Effector memory CD8-positive, alpha-beta T cell (primary cell): ENCODE measurements at regions not wholly inside any gene's neighbourhood (a gene's known extent, or its start where the extent isn't known, plus 50 kb on each side); places are given as distances from the start of the nearest gene placed in this dataset.

Experiments
- ATAC-seq: fragments of 150-1000 bp; cut with Tn5 transposase; replicated peaks from 2 replicates; pipeline ENCODE4 v1.10.0; 2021; ENCODE audit warnings: mild to moderate bottlenecking, moderate library complexity
- DNase-seq, 3 experiments: peaks; one replicate each; pipeline ENCODE4 v3.0.0; 2021
- H3K27ac Mint-ChIP-seq, 2 donors: one replicate each; pipeline ENCODE4 v1.8.0; 2022; ENCODE audit warnings: mild to moderate bottlenecking in 2 of 2, mixed read lengths in 2 of 2, moderate library complexity in 2 of 2
- H3K27me3 Mint-ChIP-seq, 2 donors: one replicate each; pipeline ENCODE4 v1.8.0; 2022; ENCODE audit warnings: mixed read lengths in 2 of 2
- H3K36me3 Mint-ChIP-seq: one replicate; pipeline ENCODE4 v1.8.0; 2022; ENCODE audit warnings: mild to moderate bottlenecking, moderate library complexity, mixed read lengths; ENCODE audit not compliant: insufficient read depth
- H3K4me1 Mint-ChIP-seq, 2 donors: one replicate each; pipeline ENCODE4 v1.8.0; 2022; ENCODE audit warnings: low read depth in 2 of 2, mixed read lengths in 2 of 2
- H3K4me3 Mint-ChIP-seq, 2 donors: one replicate each; pipeline ENCODE4 v1.8.0; 2022; ENCODE audit warnings: mild to moderate bottlenecking in 2 of 2, mixed read lengths in 2 of 2, moderate library complexity in 2 of 2
- H3K9me3 Mint-ChIP-seq, 2 donors: one replicate each; pipeline ENCODE4 v1.8.0; 2022; ENCODE audit warnings: mixed read lengths in 2 of 2

GRCh38 chr15:72902245-72902918 lies 118.8 kb upstream of the ADPGK start:
- no peak overlapping the region for H3K4me3 Mint-ChIP-seq
- no peak for DNase-seq

GRCh38 chr15:72892986-72893385 lies 109.4 kb upstream of the ADPGK start:
- H3K4me1 Mint-ChIP-seq = peaks cover 0 to 2% of the 10 kb centered on the region in 2 donors
- no peaks in the 10 kb centered on the region for H3K9me3 Mint-ChIP-seq
- H3K36me3 Mint-ChIP-seq = peaks cover 3% of the 10 kb centered on the region
- H3K27ac Mint-ChIP-seq = no peak overlapping the region
- no peak overlapping the region for H3K4me3 Mint-ChIP-seq
- peaks cover 36 to 53% of the 10 kb centered on the region in 2 donors for H3K27me3 Mint-ChIP-seq
- DNase-seq (no peak), ATAC-seq (no peak)

More at GRCh38 chr15:72902245-72902918, 118.8 kb upstream of the ADPGK start:
- Mint-ChIP-seq H3K27ac (no peak overlapping the region), H3K9me3 (no peaks in the 10 kb centered on the region), H3K27me3 (peaks cover 53 to 54% of the 10 kb centered on the region in 2 donors), H3K36me3 (no peaks in the 10 kb centered on the region), H3K4me1 (peaks cover 0 to 3% of the 10 kb centered on the region in 2 donors)
- ATAC-seq = no peak

- H3K27ac Mint-ChIP-seq = no peak overlapping the region
- ATAC-seq (no peak), DNase-seq (no peak)
- H3K36me3 Mint-ChIP-seq = peaks cover 3% of the 10 kb centered on the region
- H3K4me3 Mint-ChIP-seq = no peak overlapping the region
- H3K27me3 Mint-ChIP-seq = peaks cover 19 to 55% of the 10 kb centered on the region in 2 donors
- H3K9me3 Mint-ChIP-seq = no peaks in the 10 kb centered on the region
- peaks cover 0 to 2% of the 10 kb centered on the region in 2 donors for H3K4me1 Mint-ChIP-seq
Measured at GRCh38 chr15:72890043-72890442, 106.5 kb upstream of the ADPGK start.

- peaks cover 19 to 55% of the 10 kb centered on the region in 2 donors for H3K27me3 Mint-ChIP-seq
- H3K27ac Mint-ChIP-seq = no peak overlapping the region
- H3K36me3 Mint-ChIP-seq = peaks cover 3% of the 10 kb centered on the region
- DNase-seq = no peak
- ATAC-seq = no peak
- no peaks in the 10 kb centered on the region for H3K9me3 Mint-ChIP-seq
- peaks cover 0 to 2% of the 10 kb centered on the region in 2 donors for H3K4me1 Mint-ChIP-seq
- no peak overlapping the region for H3K4me3 Mint-ChIP-seq
Measured at GRCh38 chr15:72889545-72889944, 106.0 kb upstream of the ADPGK start.

DNA sequence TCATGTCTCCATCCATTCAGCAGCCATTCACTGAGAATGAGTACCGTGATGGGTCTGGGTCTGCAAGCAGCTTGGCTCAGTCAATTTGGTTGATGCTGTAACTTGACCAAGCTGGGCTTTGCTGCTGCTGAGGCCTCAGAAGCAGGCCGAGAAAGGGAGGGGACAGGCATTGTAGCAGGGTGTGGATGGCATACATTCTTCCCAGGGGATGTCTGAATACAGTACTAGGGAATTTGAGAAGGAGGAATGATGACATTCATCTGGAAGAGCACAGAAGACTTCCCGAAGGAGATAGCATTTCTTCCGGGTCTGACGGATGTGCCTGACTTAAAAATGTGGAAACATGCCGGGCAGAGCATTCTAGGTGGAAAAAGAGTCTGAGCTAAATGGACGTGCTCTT lies 105.3 kb upstream of the ADPGK start:
- H3K27ac Mint-ChIP-seq = peak overlapping the region in 1 of 2 donors; percentile 59
- no peaks in the 10 kb centered on the region for H3K9me3 Mint-ChIP-seq
- H3K27me3 Mint-ChIP-seq = peaks cover 19 to 55% of the 10 kb centered on the region in 2 donors
- H3K4me3 Mint-ChIP-seq = no peak overlapping the region
- peaks cover 3% of the 10 kb centered on the region for H3K36me3 Mint-ChIP-seq
- no peak for DNase-seq
- ATAC-seq = no peak
- peaks cover 0 to 2% of the 10 kb centered on the region in 2 donors for H3K4me1 Mint-ChIP-seq

GRCh38 chr15:72888211-72888610 lies 104.7 kb upstream of the ADPGK start:
- Mint-ChIP-seq H3K4me1 (peaks cover 0 to 2% of the 10 kb centered on the region in 2 donors), H3K27me3 (peaks cover 19 to 49% of the 10 kb centered on the region in 2 donors), H3K27ac (peak overlapping the region; percentile 11 to 59), H3K4me3 (no peak overlapping the region), H3K36me3 (peaks cover 3% of the 10 kb centered on the region), H3K9me3 (no peaks in the 10 kb centered on the region)
- ATAC-seq (no peak), DNase-seq (no peak)

GRCh38 chr15:72887376-72887775 lies 103.8 kb upstream of the ADPGK start:
- ATAC-seq (no peak), DNase-seq (no peak)
- Mint-ChIP-seq H3K27ac (no peak overlapping the region), H3K27me3 (peaks cover 19 to 46% of the 10 kb centered on the region in 2 donors), H3K36me3 (peaks cover 3% of the 10 kb centered on the region), H3K4me3 (no peak overlapping the region), H3K9me3 (peaks cover 0 to 7% of the 10 kb centered on the region in 2 donors), H3K4me1 (peaks cover 0 to 2% of the 10 kb centered on the region in 2 donors)

DNA sequence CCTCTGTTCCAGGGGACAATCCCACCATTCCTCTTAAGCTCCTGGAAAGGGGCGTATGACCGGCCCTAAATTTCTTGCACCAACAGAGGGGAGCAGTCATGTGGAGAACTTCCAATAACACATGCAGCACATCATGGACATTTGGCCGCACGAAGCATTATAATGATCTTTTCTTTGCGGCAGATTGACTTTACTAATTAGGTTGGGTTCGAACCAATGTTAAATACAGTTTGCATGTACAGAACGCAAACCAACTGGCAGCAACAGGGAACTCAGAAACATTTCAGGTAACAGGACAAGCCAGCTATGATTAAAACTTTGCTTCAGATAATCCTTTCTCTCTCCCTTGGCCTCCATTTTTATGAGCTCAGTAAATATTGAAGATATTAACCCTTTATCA lies 100.8 kb upstream of the ADPGK start:
- peaks cover 12 to 46% of the 10 kb centered on the region in 2 donors for H3K27me3 Mint-ChIP-seq
- H3K4me3 Mint-ChIP-seq = no peak overlapping the region
- peaks cover 0 to 2% of the 10 kb centered on the region in 2 donors for H3K4me1 Mint-ChIP-seq
- H3K36me3 Mint-ChIP-seq = no peaks in the 10 kb centered on the region
- no peak for DNase-seq
- H3K9me3 Mint-ChIP-seq = peaks cover 0 to 10% of the 10 kb centered on the region in 2 donors
- peak overlapping the region in 1 of 2 donors; percentile 55 for H3K27ac Mint-ChIP-seq
- ATAC-seq = no peak

DNA sequence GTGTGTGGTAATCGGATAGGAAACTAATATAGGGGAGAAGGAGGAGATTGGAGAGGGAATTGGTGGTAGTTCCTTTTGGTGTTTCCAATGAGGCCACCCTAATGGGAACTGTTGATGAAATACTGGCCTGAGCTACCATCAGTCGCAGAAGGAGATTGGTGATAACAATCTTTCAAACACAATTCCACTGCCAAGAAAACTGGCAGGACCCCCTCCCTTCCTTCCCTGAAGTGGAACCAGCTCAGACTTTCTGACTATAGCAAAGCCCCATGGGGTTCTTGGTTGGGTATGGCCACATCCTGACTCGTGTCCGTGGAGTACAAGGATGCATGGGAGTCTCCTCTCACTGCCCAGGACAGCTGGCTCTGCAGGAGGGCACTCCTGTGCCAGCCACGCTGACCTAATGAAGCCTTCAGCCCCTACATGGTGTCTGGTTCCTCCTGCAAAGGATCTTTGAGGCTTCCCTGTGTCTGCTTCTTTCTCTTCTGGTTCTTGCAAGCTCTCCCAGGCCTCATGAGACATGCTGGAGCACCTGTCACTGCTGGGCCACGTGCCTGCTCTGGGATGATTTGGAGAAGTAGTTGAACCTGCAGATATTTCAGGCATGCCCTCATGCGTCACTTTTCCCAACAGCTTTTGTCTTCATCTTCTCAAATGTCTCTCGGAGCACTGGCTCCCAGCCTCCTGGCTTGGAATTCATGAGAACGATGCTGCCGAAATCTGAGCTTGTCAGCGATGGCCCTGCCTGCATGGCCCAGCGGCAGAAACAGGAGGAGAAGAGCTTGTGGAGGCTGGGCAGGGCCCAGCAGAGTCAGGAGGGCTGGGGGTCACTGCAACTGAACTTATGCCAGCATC lies 90.0 kb upstream of the ADPGK start:
- DNase-seq (no peak), ATAC-seq (no peak)
- Mint-ChIP-seq H3K27ac (no peak overlapping the region), H3K27me3 (peaks cover under 1 to 11% of the 10 kb centered on the region in 2 donors), H3K36me3 (no peaks in the 10 kb centered on the region), H3K4me3 (no peak overlapping the region), H3K9me3 (no peaks in the 10 kb centered on the region), H3K4me1 (peaks cover 0 to 2% of the 10 kb centered on the region in 2 donors)

DNA sequence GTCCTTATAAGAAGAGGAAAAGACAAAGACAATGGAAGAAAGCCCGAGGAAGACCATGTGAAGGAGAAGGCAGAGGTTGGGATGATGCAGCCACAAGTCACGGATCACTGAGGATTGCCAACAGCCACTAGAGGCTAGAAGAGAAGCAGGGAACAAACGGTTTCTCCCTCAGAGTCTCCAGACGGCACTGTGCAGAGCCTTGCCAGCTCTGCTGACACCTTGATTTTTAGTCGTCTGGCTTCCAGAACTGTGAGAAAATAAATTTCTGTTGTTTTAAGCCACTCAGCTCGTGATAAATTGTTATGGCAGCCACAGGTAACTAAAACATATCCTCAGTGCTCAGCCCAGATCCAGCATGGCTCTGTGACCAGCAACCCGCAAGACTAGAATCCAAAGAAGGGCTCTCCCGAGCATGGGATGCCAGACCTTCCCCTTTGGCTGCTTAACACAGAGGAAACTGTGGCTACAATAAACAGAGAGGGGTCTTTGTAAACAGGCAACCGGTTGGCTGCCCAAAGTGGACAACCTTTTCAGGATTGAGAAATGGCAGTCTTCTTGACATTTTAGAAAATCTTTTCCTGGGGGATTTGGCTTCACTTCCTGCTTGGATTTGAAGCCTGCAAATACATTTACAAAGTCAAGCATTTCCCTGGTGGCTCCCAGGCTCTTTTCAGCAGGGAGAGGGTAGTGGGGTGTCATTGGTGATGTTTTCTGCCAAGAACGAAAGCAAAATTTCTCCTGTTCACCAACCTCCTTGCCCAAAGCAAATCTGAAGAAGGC lies 88.7 kb upstream of the ADPGK start:
- Mint-ChIP-seq H3K27me3 (peaks cover 0 to 11% of the 10 kb centered on the region in 2 donors), H3K4me1 (peaks cover 0 to 2% of the 10 kb centered on the region in 2 donors), H3K9me3 (no peaks in the 10 kb centered on the region), H3K27ac (no peak overlapping the region), H3K4me3 (no peak overlapping the region), H3K36me3 (no peaks in the 10 kb centered on the region)
- DNase-seq = no peak
- no peak for ATAC-seq

DNA sequence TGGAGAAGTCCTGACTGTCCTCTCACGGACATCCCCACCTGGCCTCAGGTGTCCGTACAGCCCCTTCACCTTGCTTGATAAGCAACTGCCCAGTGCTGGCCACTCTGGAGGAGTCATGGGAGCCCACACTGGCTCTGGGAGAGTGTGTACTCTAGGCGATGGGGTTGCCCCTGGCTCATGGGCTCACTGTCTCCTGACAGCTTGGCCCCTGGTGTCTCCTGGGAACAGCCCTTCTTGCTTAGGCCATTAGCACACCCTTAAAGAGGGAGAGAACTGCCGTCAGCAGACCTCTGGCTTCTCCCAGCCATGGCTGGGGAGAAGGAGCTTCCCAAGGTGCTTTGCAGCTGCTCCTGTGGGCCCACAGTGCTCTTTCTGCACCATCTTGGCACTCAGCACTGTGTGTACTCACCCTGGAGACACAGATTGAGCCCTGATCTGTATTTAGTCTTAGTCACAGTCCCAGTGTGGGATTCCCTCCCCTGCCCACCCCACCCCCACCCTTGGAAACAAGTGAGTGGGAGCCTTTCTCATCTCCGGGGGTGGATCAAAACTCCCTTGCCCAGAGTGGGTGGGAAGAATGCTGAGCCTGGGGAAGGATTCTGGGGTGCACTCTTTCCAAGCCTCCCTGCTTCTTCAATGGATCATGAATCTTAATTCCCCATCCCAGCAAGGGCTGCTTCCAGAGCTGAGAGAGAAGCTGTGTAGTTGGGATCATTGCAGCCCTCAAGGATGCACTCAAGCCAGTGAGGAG lies 83.5 kb upstream of the ADPGK start:
- H3K4me1 Mint-ChIP-seq = no peaks in the 10 kb centered on the region
- H3K4me3 Mint-ChIP-seq = no peak overlapping the region
- no peaks in the 10 kb centered on the region for H3K36me3 Mint-ChIP-seq
- H3K27me3 Mint-ChIP-seq = peaks cover 8 to 12% of the 10 kb centered on the region in 2 donors
- no peak overlapping the region for H3K27ac Mint-ChIP-seq
- H3K9me3 Mint-ChIP-seq = no peaks in the 10 kb centered on the region
- no peak for DNase-seq
- ATAC-seq = no peak

GRCh38 chr15:72866182-72866581 lies 82.6 kb upstream of the ADPGK start:
- ATAC-seq = no peak
- Mint-ChIP-seq H3K9me3 (no peaks in the 10 kb centered on the region), H3K27me3 (peaks cover 0 to 20% of the 10 kb centered on the region in 2 donors), H3K27ac (no peak overlapping the region), H3K36me3 (no peaks in the 10 kb centered on the region), H3K4me3 (no peak overlapping the region), H3K4me1 (no peaks in the 10 kb centered on the region)
- no peak for DNase-seq

GRCh38 chr15:72865486-72865885 lies 81.9 kb upstream of the ADPGK start:
- Mint-ChIP-seq H3K27ac (no peak overlapping the region), H3K36me3 (no peaks in the 10 kb centered on the region), H3K9me3 (no peaks in the 10 kb centered on the region), H3K4me1 (no peaks in the 10 kb centered on the region), H3K4me3 (no peak overlapping the region), H3K27me3 (peaks cover 0 to 20% of the 10 kb centered on the region in 2 donors)
- DNase-seq = no peak
- no peak for ATAC-seq
